Fibroblast of skin of back (primary cell): ENCODE measurements at regions not wholly inside any gene's neighbourhood (a gene's known extent, or its start where the extent isn't known, plus 50 kb on each side); places are given as distances from the start of the nearest gene placed in this dataset.

Source experiments
- DNase-seq: peaks from one replicate; pipeline ENCODE4 v3.0.0-alpha.2; 2013

- no peak for DNase-seq
These were observed 62.5 kb upstream of the C1GALT1C1 start for GRCh38 chrX:120692319-120692718.

GRCh38 chrX:120690941-120691340 is 61.1 kb upstream of the C1GALT1C1 start:
- DNase-seq: no peak

- no peak for DNase-seq
These were observed 60.5 kb upstream of the C1GALT1C1 start for GRCh38 chrX:120690344-120690743.

GRCh38 chrX:120680090-120680489 is 50.2 kb upstream of the C1GALT1C1 start:
- no peak for DNase-seq
